Parathyroid adenoma (tissue), 2 donors: ENCODE measurements at regions not wholly inside any gene's neighbourhood (a gene's known extent, or its start where the extent isn't known, plus 50 kb on each side); places are given as distances from the start of the nearest gene placed in this dataset.

Experiments used
- H2AFZ ChIP-seq: fragments of 300-600 bp; sonication (generic); one replicate; pipeline ENCODE4 v1.7.0; 2017; ENCODE audit warnings: antibody characterized with exemption, mild to moderate bottlenecking
- H3K27ac ChIP-seq: fragments of 300-600 bp; sonication (generic); one replicate; pipeline ENCODE4 v1.7.0; 2017
- H3K27me3 ChIP-seq: fragments of 300-600 bp; sonication (generic); one replicate; pipeline ENCODE4 v1.7.0; 2017; ENCODE audit warnings: low read length; ENCODE audit not compliant: control insufficient read depth, insufficient read depth
- H3K36me3 ChIP-seq: fragments of 300-600 bp; sonication (generic); one replicate; pipeline ENCODE4 v1.7.0; 2017; ENCODE audit warnings: low read length; ENCODE audit not compliant: control insufficient read depth, insufficient read depth
- H3K4me1 ChIP-seq: fragments of 300-600 bp; sonication (generic); one replicate; pipeline ENCODE4 v1.7.0; 2017; ENCODE audit warnings: control low read depth
- H3K4me2 ChIP-seq: fragments of 300-600 bp; sonication (generic); one replicate; pipeline ENCODE4 v1.7.0; 2017; ENCODE audit warnings: low read length
- H3K4me3 ChIP-seq: fragments of 300-600 bp; sonication (generic); one replicate; pipeline ENCODE4 v1.7.0; 2017; ENCODE audit warnings: low read depth, low read length
- H3K79me2 ChIP-seq: fragments of 300-600 bp; sonication (generic); one replicate; pipeline ENCODE4 v1.7.0; 2017; ENCODE audit warnings: control low read depth
- H3K9ac ChIP-seq: fragments of 300-600 bp; sonication (generic); one replicate; pipeline ENCODE4 v1.7.0; 2017; ENCODE audit warnings: mild to moderate bottlenecking
- H3K9me3 ChIP-seq: fragments of 300-600 bp; sonication (generic); one replicate; pipeline ENCODE4 v1.7.0; 2017; ENCODE audit warnings: low read length; ENCODE audit not compliant: control insufficient read depth
- TF ChIP-seq, protein P1 (sequence below): fragments of 300-600 bp; sonication (generic); IDR thresholded peaks from one replicate; pipeline ENCODE4 v1.7.0; 2017; ENCODE audit warnings: antibody characterized with exemption, mild to moderate bottlenecking
- donor health status: primary hyperparathyroidism.

DNA sequence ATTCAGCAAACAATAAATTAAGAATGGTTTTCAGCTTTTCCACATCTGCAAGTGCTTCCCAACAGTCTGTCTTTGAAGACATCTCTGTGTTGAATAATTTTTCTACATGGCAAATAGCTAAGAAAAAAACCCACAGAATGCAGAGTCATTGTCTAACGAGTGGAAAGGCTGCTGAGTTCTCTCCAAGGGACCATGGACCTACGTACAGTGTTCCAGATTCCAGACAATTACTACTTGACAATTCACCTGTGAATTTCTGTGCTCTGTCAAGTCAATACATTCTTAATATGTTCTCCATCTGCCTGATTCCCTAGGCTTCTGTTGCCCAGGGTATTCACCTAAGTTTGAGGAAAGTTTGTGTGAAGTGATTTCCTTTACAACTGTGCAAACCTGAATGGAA, 83.8 kb upstream of the CA10 start:
- no peaks in the 10 kb centered on the region for H3K4me1 ChIP-seq

DNA sequence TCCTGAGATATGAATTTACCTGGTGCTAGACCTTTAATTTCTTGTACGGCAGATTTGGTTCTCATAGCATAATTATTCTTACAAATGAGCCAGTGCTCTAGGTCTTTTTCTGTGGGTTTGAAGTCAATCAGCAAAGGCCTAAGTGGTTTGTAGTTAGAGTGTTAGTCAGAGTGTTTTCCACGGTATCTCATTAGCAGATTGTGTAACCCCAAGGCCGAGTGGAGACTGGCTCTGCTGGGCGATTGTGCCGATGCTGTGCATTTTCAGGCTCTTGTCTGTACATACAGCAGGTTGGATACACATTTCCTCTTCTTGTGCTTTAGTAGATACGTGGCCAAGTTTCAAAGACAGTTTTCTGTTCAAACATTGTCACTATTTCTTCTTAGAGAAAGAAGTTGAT, 78.6 kb upstream of the CA10 start:
- Histone ChIP-seq H3K36me3 (no peaks in the 10 kb centered on the region), H3K4me1 (no peaks in the 10 kb centered on the region), H3K27ac (no peak overlapping the region), H3K9me3 (no peaks in the 10 kb centered on the region), H3K79me2 (no peaks in the 10 kb centered on the region), H2AFZ (no peak overlapping the region), H3K27me3 (no peaks in the 10 kb centered on the region), H3K9ac (no peak overlapping the region), H3K4me2 (no peak overlapping the region), H3K4me3 (no peak overlapping the region)
- TF ChIP-seq, protein P1, sequence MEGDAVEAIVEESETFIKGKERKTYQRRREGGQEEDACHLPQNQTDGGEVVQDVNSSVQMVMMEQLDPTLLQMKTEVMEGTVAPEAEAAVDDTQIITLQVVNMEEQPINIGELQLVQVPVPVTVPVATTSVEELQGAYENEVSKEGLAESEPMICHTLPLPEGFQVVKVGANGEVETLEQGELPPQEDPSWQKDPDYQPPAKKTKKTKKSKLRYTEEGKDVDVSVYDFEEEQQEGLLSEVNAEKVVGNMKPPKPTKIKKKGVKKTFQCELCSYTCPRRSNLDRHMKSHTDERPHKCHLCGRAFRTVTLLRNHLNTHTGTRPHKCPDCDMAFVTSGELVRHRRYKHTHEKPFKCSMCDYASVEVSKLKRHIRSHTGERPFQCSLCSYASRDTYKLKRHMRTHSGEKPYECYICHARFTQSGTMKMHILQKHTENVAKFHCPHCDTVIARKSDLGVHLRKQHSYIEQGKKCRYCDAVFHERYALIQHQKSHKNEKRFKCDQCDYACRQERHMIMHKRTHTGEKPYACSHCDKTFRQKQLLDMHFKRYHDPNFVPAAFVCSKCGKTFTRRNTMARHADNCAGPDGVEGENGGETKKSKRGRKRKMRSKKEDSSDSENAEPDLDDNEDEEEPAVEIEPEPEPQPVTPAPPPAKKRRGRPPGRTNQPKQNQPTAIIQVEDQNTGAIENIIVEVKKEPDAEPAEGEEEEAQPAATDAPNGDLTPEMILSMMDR = no peak

More for the DNA sequence above, 83.8 kb upstream of the CA10 start:
- H3K9ac ChIP-seq = no peak overlapping the region
- TF ChIP-seq, protein P1 = no peak
- H3K27me3 ChIP-seq = no peaks in the 10 kb centered on the region
- H3K36me3 ChIP-seq = no peaks in the 10 kb centered on the region
- no peak overlapping the region for H3K27ac ChIP-seq
- H3K79me2 ChIP-seq = no peaks in the 10 kb centered on the region
- no peak overlapping the region for H3K4me3 ChIP-seq
- H3K4me2 ChIP-seq = no peak overlapping the region
- H3K9me3 ChIP-seq = no peaks in the 10 kb centered on the region
- no peak overlapping the region for H2AFZ ChIP-seq

DNA sequence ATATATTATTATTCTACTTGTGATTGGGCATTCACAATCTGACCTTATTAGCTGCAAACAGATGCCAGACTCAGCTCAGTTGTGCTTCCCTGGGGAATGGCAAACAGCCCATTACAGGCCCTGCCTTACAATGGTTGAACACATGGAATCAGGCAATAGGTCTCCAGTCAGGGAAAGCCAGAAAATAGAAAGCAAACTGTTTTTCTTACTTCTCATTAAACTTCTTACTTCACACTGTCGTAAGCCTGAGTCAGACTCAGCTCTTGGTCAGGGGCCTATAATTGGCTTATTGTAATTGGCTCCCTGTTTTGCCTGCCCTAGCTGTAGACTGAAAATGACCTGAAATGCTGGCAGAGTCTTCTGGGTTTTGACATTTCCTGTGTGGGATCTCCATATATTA, 77.0 kb upstream of the CA10 start:
- no peak overlapping the region for H3K9ac ChIP-seq
- H2AFZ ChIP-seq = no peak overlapping the region
- H3K4me2 ChIP-seq = no peak overlapping the region
- H3K4me3 ChIP-seq = no peak overlapping the region
- TF ChIP-seq, protein P1 = no peak
- H3K79me2 ChIP-seq = no peaks in the 10 kb centered on the region
- no peaks in the 10 kb centered on the region for H3K27me3 ChIP-seq
- no peak overlapping the region for H3K27ac ChIP-seq
- H3K4me1 ChIP-seq = no peaks in the 10 kb centered on the region
- H3K9me3 ChIP-seq = no peaks in the 10 kb centered on the region
- no peaks in the 10 kb centered on the region for H3K36me3 ChIP-seq

DNA sequence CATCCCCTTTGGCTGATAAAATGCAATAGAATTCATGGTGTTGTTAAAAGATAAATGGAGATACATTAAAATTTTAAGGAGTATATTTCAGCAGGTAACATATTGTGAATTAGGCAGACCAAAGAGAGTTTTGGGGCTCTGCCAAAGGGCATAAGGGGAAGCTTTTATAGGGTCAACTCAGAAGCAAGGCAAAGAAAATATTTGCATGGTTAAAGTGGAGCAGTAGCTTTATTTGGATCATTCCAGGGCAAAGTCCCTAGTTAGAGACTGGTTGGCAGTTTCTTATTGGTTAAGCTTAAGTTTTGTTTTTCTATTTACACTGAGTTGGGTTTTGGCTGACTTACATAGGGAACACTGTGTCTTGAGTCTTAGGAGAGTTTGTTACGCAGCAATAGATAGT, 75.1 kb upstream of the CA10 start:
- TF ChIP-seq, protein P1 = no peak
- Histone ChIP-seq H3K36me3 (no peaks in the 10 kb centered on the region), H3K4me1 (no peaks in the 10 kb centered on the region), H3K79me2 (no peaks in the 10 kb centered on the region), H3K27ac (no peak overlapping the region), H3K4me3 (no peak overlapping the region), H3K27me3 (no peaks in the 10 kb centered on the region), H3K4me2 (no peak overlapping the region), H3K9ac (no peak overlapping the region), H3K9me3 (no peaks in the 10 kb centered on the region), H2AFZ (no peak overlapping the region)

DNA sequence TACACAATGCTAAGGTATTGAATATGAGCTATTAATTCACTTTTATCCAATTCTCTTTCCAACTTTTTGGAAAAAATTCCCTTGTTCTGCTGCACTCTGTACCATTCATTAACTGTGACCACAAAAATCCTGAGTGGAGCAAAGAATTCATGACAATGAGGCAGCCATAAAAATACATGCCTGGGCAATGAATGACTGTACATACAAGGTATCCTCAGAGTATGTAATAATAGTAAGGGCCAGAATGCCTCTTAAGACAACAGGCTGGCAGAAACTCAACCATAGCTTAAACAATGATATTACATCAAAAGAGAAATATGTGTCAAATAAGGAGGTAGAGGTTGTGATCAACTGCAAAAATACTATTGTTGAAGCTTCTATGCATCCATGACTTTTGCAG, 74.7 kb upstream of the CA10 start:
- no peak overlapping the region for H2AFZ ChIP-seq

More for the DNA sequence above, 74.7 kb upstream of the CA10 start:
- H3K27me3 ChIP-seq = no peaks in the 10 kb centered on the region
- H3K79me2 ChIP-seq = no peaks in the 10 kb centered on the region
- H3K9ac ChIP-seq = no peak overlapping the region
- H3K36me3 ChIP-seq = no peaks in the 10 kb centered on the region
- no peak overlapping the region for H3K4me3 ChIP-seq
- H3K9me3 ChIP-seq = no peaks in the 10 kb centered on the region
- no peak overlapping the region for H3K27ac ChIP-seq
- TF ChIP-seq, protein P1 = no peak
- no peak overlapping the region for H3K4me2 ChIP-seq
- H3K4me1 ChIP-seq = no peaks in the 10 kb centered on the region
